T-helper 1 cell treated with Interleukin-12 subunit alpha and Interleukin-12 subunit beta and Interleukin-4 antibody, amounts not matched to agents 30 ng/mL and 1 ng/mL, for 36 hours (primary cell): ENCODE measurements at regions not wholly inside any gene's neighbourhood (a gene's known extent, or its start where the extent isn't known, plus 50 kb on each side); places are given as distances from the start of the nearest gene placed in this dataset.

Source experiments
- intact Hi-C: fragments of 100-400 bp; cut with micrococcal nuclease; formaldehyde crosslinking; loops from one replicate; pipeline ENCODE4 v1.15.1; 2024

DNA sequence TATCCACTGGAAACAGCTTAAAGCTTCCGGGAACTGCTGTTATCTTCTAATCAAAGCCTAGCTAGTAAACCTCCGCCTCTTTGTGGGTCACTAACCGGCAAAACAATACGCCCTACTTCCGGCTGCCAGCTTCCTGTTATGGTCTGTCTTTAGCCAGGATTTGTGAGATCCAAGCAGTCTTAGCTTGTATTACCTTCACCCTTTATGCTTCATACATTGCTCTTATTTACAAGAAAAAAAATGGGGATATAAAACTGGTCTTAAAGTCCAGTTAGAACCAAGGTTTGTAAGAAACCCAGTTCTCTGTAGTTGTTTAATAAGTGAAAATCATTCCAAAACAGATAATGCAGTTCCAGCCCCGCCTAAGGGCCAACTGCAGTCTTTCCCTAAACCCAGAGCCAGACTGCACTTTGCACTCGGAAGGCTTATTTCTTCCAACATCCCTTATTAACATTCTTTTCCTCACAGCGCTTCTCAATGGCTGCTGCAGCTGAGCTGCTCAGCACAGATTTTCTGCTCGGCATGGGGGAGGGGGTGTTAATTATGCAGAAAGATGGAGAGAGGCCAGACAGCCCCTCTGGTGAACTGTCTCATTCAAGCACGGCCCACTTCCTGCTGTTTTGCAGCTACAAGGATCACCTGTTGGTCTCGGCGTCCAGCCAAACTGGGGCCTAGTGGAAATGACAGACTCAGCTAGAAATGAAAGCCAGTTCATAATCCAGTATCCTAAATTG lies 368.4 kb downstream of the KLF12 start:
- intact Hi-C loops, result loop anchor here (1.0 to 10.0 kb wide), 10 partner anchors 51 to 1559 kb away; partner anchors contain the start of genes DIS3 and KLF5

GRCh38 chr13:73759434-73759833 lies 374.8 kb downstream of the KLF12 start:
- intact Hi-C loops, result loop anchor here (10.0 kb wide), 1 partner anchor 795 kb away; no protein-coding TSS in a partner anchor

DNA sequence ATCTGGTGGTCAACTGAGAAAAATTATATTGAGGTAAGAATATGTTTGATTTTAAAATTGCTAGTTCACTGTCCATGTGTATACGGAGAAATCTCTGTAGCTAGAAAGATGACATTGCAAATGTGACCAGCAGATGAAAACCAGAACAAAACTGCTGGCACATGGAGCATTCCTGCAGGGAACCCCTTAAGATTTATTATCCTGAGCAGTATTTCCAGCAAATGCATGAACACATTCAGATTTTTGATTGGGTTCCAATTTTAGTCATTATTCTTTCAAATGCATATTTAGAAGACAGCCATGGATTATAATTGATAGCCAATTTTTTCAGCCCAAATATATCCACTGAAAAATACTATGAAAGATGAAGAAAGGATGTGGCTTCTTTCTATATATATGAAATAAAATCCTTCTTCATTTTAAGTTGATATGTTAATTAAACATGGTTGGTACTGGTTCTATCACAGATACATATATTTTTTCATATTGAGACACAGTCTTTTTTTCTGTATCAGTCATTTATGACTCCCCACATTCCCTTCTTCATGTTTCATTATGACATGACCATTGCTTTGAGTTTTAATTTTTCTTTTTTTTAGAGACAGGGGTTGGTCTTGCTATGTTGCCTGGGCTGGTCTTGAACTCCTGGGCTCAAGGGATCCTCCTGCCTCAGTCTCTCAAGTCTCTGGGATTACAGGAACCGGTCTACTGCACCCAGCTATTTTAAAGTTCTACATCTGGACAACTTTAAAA lies 376.5 kb downstream of the KLF12 start:
- intact Hi-C loops, result loop anchor here (10.0 kb wide), 1 partner anchor 797 kb away; no protein-coding TSS in a partner anchor

GRCh38 chr13:73754727-73755292 lies 379.4 kb downstream of the KLF12 start:
- intact Hi-C loops, result loop anchor here (1.0 to 10.0 kb wide), 5 partner anchors 12 to 1464 kb away; no protein-coding TSS in a partner anchor

- intact Hi-C loops, result loop anchor here (1.0 to 10.0 kb wide), 5 partner anchors 13 to 1465 kb away; no protein-coding TSS in a partner anchor
Observed at GRCh38 chr13:73754241-73754640, 380.0 kb downstream of the KLF12 start.

DNA sequence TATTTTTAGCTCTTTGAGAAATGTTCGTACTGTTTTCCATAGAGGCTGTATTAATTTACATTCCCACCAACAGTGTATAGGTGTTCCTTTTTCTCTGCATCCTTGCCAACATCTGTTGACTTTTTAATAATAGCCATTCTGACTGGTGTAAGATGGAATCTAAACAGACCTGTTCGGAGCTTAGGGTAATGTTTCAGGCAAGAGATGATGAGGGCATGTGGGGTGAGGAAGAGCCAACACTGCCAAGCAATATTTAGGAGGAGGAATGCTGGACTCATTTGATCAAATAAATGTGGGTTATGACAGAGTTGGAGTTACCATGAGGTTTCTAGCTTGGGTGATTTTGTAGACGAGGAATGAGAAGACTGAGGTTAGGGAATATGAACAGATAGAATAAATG lies 382.9 kb downstream of the KLF12 start:
- intact Hi-C loops, result loop anchor here (10.0 kb wide), 1 partner anchor 804 kb away; no protein-coding TSS in a partner anchor

DNA sequence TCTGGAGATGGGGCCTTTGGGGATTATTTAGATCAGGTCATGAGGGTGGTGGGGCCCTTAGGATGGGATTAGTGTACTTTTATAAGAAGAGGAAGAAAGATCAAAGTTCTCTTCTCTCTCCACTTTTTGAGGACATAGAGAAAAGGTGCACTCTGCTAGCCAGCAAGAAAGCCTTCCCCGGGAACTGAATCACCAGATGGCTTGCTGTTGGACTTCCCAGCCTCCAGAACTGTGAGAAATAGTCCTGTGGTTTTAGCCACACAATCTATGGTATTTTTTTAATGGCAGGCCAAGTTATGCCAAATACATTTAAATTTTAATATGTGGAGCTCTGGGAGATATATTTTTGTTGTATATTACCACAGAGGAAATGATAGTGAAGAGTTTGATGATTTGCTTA lies 385.8 kb downstream of the KLF12 start:
- intact Hi-C loops, result no loop called here

- intact Hi-C loops, result no loop called here
Observed at GRCh38 chr13:73745190-73745589, 389.0 kb downstream of the KLF12 start.

- intact Hi-C loops, result no loop called here
Observed at GRCh38 chr13:73742982-73743381, 391.2 kb downstream of the KLF12 start.

DNA sequence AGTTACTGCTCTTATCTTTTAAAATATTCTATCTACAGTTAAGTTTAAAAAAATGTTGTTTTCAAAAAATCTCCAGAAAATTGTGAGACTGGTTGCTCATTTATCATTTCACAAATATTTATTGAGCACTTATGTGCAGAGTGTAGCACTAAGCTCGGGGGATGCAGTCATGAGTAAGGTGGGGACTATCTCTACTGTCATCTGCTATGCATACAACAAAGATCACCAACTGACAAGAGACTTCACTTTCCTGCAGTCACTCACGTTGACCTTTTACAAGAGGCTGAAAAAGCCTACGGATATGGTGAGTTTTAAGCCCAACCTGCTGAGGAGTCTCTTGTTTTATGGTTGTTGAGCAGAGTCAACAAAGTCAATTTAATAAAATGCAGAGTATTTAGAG lies 392.5 kb downstream of the KLF12 start:
- intact Hi-C loops, result no loop called here

- intact Hi-C loops, result no loop called here
Observed at GRCh38 chr13:73741111-73741510, 393.1 kb downstream of the KLF12 start.

- intact Hi-C loops, result no loop called here
Observed at GRCh38 chr13:73740666-73741065, 393.5 kb downstream of the KLF12 start.

DNA sequence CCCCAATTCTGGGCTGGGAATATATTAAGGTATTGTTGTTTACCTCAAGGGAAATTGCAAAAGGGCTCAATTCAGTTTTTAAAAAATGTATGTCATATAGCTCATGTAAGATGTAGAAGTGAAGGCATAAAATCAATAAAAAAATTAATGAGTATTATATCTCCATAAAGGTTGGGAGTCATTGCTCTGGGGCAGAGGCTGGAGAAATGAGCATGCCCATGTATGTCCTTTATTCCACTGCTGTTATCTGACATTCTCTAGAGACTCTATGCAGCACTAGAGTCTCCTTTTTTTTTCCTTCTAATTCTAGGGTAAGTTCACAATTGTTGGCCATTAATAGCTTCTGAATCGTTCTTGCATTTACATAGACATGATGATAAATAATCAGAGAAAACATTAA lies 394.8 kb downstream of the KLF12 start:
- intact Hi-C loops, result no loop called here

DNA sequence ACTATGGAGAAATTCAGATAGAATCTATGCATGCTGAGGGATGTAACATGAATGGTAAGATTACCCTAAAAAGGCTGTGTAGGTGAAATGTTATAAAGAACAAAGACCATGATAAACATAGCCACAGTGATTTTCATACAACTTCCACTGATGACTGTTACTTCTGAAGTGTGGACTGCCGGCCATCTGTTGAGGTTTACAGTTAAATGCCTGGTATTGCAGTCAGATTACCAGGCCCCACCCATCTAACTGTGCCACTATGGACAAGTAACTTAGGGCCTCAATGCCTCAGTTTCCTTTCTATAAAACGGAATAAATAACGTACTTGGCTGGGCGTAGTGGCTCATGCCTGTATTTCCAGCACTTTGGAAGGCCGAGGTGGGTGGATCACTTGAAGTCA lies 395.6 kb downstream of the KLF12 start:
- intact Hi-C loops, result no loop called here

GRCh38 chr13:73737214-73737613 lies 397.0 kb downstream of the KLF12 start:
- intact Hi-C loops, result no loop called here

DNA sequence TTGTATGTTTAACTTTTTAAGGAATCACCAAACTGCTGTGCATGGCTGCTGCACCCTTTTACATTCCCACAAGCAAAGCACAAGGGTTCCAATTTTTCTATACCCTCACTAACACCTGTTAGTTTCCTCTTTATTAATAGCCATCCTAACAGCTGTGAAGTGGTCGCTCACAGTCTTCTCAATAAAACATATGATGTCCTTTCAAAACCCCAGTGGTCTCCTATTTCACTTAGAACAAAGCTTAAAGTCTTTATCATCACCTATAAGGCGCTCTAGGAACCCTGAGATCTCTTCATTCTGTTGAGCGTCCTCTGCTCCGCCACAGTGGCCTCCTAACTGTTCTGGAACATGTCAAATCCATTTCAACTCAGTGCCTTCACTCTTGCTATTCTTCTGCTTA lies 400.5 kb downstream of the KLF12 start:
- intact Hi-C loops, result no loop called here

- intact Hi-C loops, result no loop called here
Observed at GRCh38 chr13:73732350-73732749, 401.9 kb downstream of the KLF12 start.

DNA sequence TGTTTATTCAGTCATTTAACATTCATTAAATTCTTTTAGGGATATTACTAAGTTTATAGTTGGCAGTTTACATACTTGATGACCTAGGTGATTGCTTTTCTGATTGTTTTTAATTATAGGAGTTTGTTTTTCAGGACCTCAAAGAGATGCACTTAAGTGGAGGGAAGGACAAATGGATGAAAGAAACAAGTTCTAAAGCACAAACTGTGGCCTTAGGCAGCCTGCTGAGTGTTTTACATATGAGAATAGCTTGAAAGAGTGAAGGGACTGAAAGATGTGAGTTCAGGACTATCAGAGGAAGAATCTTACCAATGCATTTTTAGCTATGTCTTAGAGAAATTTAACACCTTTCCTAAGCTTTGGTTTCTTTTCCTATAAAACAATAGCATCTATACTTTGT lies 402.6 kb downstream of the KLF12 start:
- intact Hi-C loops, result no loop called here

DNA sequence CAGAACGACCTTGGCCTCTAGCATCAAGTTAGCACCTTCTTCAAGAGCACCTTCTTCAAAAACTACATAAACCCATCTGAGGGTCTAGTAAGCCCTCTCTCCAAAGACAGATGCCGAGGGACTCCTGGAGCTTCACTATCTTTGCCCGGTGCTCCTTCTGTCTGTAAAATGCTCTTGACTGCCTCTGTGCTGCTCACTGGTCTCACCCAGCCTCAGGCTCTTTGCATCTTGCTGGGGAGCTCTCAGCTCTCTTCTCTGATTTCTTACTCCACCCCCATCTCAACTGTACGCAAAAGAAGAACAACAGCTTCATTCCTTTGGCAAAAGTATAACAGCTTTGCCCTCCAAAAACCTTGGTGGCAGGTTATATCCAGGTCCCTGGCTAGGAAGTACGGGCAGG lies 404.2 kb downstream of the KLF12 start:
- intact Hi-C loops, result no loop called here

GRCh38 chr13:73729046-73729445 lies 405.2 kb downstream of the KLF12 start:
- intact Hi-C loops, result no loop called here

DNA sequence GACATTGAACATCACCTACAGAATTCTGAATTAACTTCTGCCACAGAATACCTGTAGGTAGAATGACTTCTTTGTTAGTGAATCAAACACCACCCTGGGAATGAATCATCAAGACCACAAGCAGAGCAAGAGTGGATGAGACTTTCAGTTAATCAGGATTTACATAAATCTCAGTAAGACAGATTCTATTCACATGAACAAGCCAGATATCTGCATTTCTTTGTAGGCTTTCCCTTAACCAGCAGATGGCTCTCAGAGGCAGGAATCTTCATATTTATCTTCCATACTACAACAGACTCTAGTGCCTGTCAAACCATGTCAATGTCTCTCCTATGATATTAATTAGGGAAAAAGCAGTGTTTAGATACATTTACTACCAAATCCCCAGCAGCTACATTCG lies 412.1 kb downstream of the KLF12 start:
- intact Hi-C loops, result loop anchor here (1.0 kb wide), 1 partner anchor 1497 kb away; no protein-coding TSS in a partner anchor

- intact Hi-C loops, result no loop called here
Observed at GRCh38 chr13:73721571-73721970, 412.6 kb downstream of the KLF12 start.
